PC-9 (cell line): ENCODE measurements at regions not wholly inside any gene's neighbourhood (a gene's known extent, or its start where the extent isn't known, plus 50 kb on each side); places are given as distances from the start of the nearest gene placed in this dataset.

Experiments used
- BruUV-seq: library from RNA; stranded (reverse); fragments of 400-500 nt; replicated peaks from 2 replicates; lab custom pipeline; 2021; lab: Mats Ljungman, UMichigan
- CTCF ChIA-PET: fragments of 300-600 bp; sonication (Branson Sonifier 250); formaldehyde crosslinking; loops from one replicate; lab custom pipeline; 2022; ENCODE audit warnings: antibody characterized with exemption; lab: Charles Lee
- POLR2A ChIA-PET: fragments of 300-600 bp; sonication (Branson Sonifier 250); formaldehyde crosslinking; loops from one replicate; lab custom pipeline; 2022; ENCODE audit warnings: antibody characterized with exemption; ENCODE audit not compliant: unreplicated experiment; lab: Charles Lee
- DNase-seq, 2 experiments: peaks; one replicate each; pipeline versions ENCODE4 v3.0.0 to v3.0.0-alpha.2; 2015 to 2022; ENCODE audit warnings: mixed read lengths in 1 of 2
- H2AFZ ChIP-seq: fragments of 200-600 bp; sonication (generic); 2 replicates; pipeline ENCODE4 v1.8.1; 2017; ENCODE audit warnings: antibody characterized with exemption
- H3F3A ChIP-seq: fragments of 200-600 bp; sonication (generic); 2 replicates; pipeline ENCODE4 v1.8.1; 2017; ENCODE audit warnings: antibody characterized with exemption, mild to moderate bottlenecking, low read depth; ENCODE audit not compliant: insufficient read depth
- H3K27ac ChIP-seq: fragments of 200-600 bp; sonication (generic); 2 replicates; pipeline ENCODE4 v1.6.1; 2016; ENCODE audit warnings: mixed run types
- H3K27me3 ChIP-seq: fragments of 200-600 bp; sonication (generic); 2 replicates; pipeline ENCODE4 v1.6.1; 2016; ENCODE audit warnings: low read depth, mixed run types; ENCODE audit not compliant: insufficient read depth
- H3K36me3 ChIP-seq: fragments of 200-600 bp; sonication (generic); 2 replicates; pipeline ENCODE4 v1.6.1; 2016; ENCODE audit warnings: low read depth, mixed run types
- H3K4me1 ChIP-seq: fragments of 200-600 bp; sonication (generic); replicated peaks from 2 replicates; pipeline ENCODE4 v1.6.1; 2016; ENCODE audit warnings: mixed run types; ENCODE audit not compliant: insufficient read depth
- H3K4me2 ChIP-seq: fragments of 200-600 bp; sonication (generic); 2 replicates; pipeline ENCODE4 v1.6.1; 2017; ENCODE audit warnings: mixed run types
- H3K4me3 ChIP-seq: fragments of 200-600 bp; sonication (generic); 2 replicates; pipeline ENCODE4 v1.6.1; 2016; ENCODE audit warnings: mixed run types
- H3K79me2 ChIP-seq: fragments of 200-600 bp; sonication (generic); 2 replicates; pipeline ENCODE4 v1.6.1; 2017; ENCODE audit warnings: low read depth, mixed run types
- H3K9me2 ChIP-seq: fragments of 200-600 bp; sonication (generic); 2 replicates; pipeline ENCODE4 v1.8.1; 2017; ENCODE audit warnings: mild to moderate bottlenecking; ENCODE audit not compliant: insufficient read depth
- H3K9me3 ChIP-seq: fragments of 200-600 bp; sonication (generic); 2 replicates; pipeline ENCODE4 v1.8.1; 2016; ENCODE audit warnings: low read depth; ENCODE audit not compliant: insufficient read depth
- H4K20me1 ChIP-seq: fragments of 200-600 bp; sonication (generic); 2 replicates; pipeline ENCODE4 v1.8.1; 2017; ENCODE audit not compliant: insufficient read depth
- CTCF ChIP-seq: fragments of 200-600 bp; sonication (generic); conservative IDR thresholded peaks from 2 replicates; pipeline ENCODE4 v1.6.1; 2017; ENCODE audit warnings: mixed run types, antibody characterized with exemption, mild to moderate bottlenecking, moderate library complexity
- EZH2 ChIP-seq: fragments of 200-600 bp; sonication (generic); IDR thresholded peaks from 2 replicates; pipeline ENCODE4 v1.8.0; 2017; ENCODE audit warnings: antibody characterized with exemption, low read depth
- intact Hi-C: fragments of 100-400 bp; cut with micrococcal nuclease; formaldehyde crosslinking; loops from one replicate; pipeline ENCODE4 v1.10.0; 2022; ENCODE audit not compliant: unreplicated experiment

GRCh38 chr9:84419031-84419602 is 78.6 kb upstream of the SLC28A3 start:
- intact Hi-C loops, result no loop called here
- H4K20me1 ChIP-seq, result no peaks in the 10 kb centered on the region
- no peaks in the 10 kb centered on the region for H3K4me1 ChIP-seq
- no peak for TF ChIP-seq CTCF
- TF ChIP-seq EZH2, result no peak
- H3K4me3 ChIP-seq, result no peak overlapping the region
- H2AFZ ChIP-seq, result no peak overlapping the region
- CTCF ChIA-PET, result no interaction called here
- BruUV-seq, result no TSS peak
- H3K9me3 ChIP-seq, result no peaks in the 10 kb centered on the region
- H3K9me2 ChIP-seq, result no peaks in the 10 kb centered on the region
- no peak overlapping the region for H3K27ac ChIP-seq
- no peak overlapping the region for H3K4me2 ChIP-seq
- H3K27me3 ChIP-seq, result peaks cover 24% of the 10 kb centered on the region; the same call in 1 of the 2 replicates
- H3K79me2 ChIP-seq, result no peaks in the 10 kb centered on the region
- POLR2A ChIA-PET, result no interaction called here
- no peak for DNase-seq
- H3F3A ChIP-seq, result no peaks in the 10 kb centered on the region
- no peaks in the 10 kb centered on the region for H3K36me3 ChIP-seq

- Histone ChIP-seq H3K27ac (no peak overlapping the region), H3F3A (no peaks in the 10 kb centered on the region), H3K4me2 (no peak overlapping the region), H2AFZ (no peak overlapping the region), H3K27me3 (peaks cover 23% of the 10 kb centered on the region; the same call in 1 of the 2 replicates), H3K4me1 (no peaks in the 10 kb centered on the region), H3K79me2 (no peaks in the 10 kb centered on the region), H3K9me3 (no peaks in the 10 kb centered on the region), H3K9me2 (no peaks in the 10 kb centered on the region), H4K20me1 (no peaks in the 10 kb centered on the region), H3K4me3 (no peak overlapping the region), H3K36me3 (no peaks in the 10 kb centered on the region)
- POLR2A ChIA-PET, result no interaction called here
- intact Hi-C loops, result no loop called here
- DNase-seq, result no peak
- TF ChIP-seq CTCF (no peak), EZH2 (no peak)
- no TSS peak for BruUV-seq
- CTCF ChIA-PET, result no interaction called here
Observed at GRCh38 chr9:84424931-84425330, 84.4 kb upstream of the SLC28A3 start.

GRCh38 chr9:84432746-84433145 is 92.2 kb upstream of the SLC28A3 start:
- no peaks in the 10 kb centered on the region for H3K79me2 ChIP-seq
- peaks cover 15% of the 10 kb centered on the region; the same call in 1 of the 2 replicates for H3K27me3 ChIP-seq
- no peak overlapping the region for H2AFZ ChIP-seq
- H3K4me1 ChIP-seq, result no peaks in the 10 kb centered on the region
- no peaks in the 10 kb centered on the region for H3K9me3 ChIP-seq
- POLR2A ChIA-PET, result no interaction called here
- no peaks in the 10 kb centered on the region for H3K9me2 ChIP-seq
- H3K4me3 ChIP-seq, result no peak overlapping the region
- no peaks in the 10 kb centered on the region for H3K36me3 ChIP-seq
- no peak for TF ChIP-seq CTCF
- no peak for TF ChIP-seq EZH2
- CTCF ChIA-PET, result no interaction called here
- DNase-seq, result no peak
- no peak overlapping the region for H3K27ac ChIP-seq
- no peaks in the 10 kb centered on the region for H4K20me1 ChIP-seq
- no TSS peak for BruUV-seq
- intact Hi-C loops, result no loop called here
- H3F3A ChIP-seq, result no peaks in the 10 kb centered on the region
- no peak overlapping the region for H3K4me2 ChIP-seq
